ENCODE measurements at regions not wholly inside any gene's neighbourhood (a gene's known extent, or its start where the extent isn't known, plus 50 kb on each side); places are given as distances from the start of the nearest gene placed in this dataset.

GRCh38 chr2:126536605-126537200 lies 119.3 kb upstream of the GYPC start:
- TF ChIP-seq EZH2 (IDR thresholded peaks at IDR 0.05; ENCODE audit: borderline replicate concordance, insufficient read depth, low read depth, low read length, poor library complexity, severe bottlenecking) (no peak), CTCF (IDR thresholded peaks at IDR 0.05) (no peak)
